HG03175 (cell line): ENCODE measurements at regions not wholly inside any gene's neighbourhood (a gene's known extent, or its start where the extent isn't known, plus 50 kb on each side); places are given as distances from the start of the nearest gene placed in this dataset.

ENCODE experiments used
- ATAC-seq: cut with Tn5 transposase; IDR thresholded peaks from one replicate; pipeline ENCODE4 v1.9.1; 2021; ENCODE audit warnings: mild to moderate bottlenecking, moderate library complexity; ENCODE audit not compliant: unreplicated experiment

- ATAC-seq: no peak
Measured at GRCh38 chr2:6326958-6327357, 538.7 kb downstream of the CMPK2 start.

GRCh38 chr2:6336752-6337471, 528.8 kb downstream of the CMPK2 start:
- ATAC-seq: no peak

- no peak for ATAC-seq
Measured at GRCh38 chr2:6337472-6337820, 528.3 kb downstream of the CMPK2 start.

GRCh38 chr2:6341588-6342129, 524.0 kb downstream of the CMPK2 start:
- ATAC-seq: no peak

- ATAC-seq: no peak
Measured at GRCh38 chr2:6342273-6342920, 523.3 kb downstream of the CMPK2 start.

- no peak for ATAC-seq
Measured at GRCh38 chr2:6343076-6343475, 522.6 kb downstream of the CMPK2 start.

GRCh38 chr2:6352247-6352646, 513.5 kb downstream of the CMPK2 start:
- ATAC-seq: peak; percentile 82

GRCh38 chr2:6352906-6353515, 512.7 kb downstream of the CMPK2 start:
- no peak for ATAC-seq

- ATAC-seq: peak; percentile 45
Measured at GRCh38 chr2:6353669-6354068, 512.0 kb downstream of the CMPK2 start.

GRCh38 chr2:6354546-6354945, 511.2 kb downstream of the CMPK2 start:
- no peak for ATAC-seq

- ATAC-seq: no peak
Measured at GRCh38 chr2:6355886-6356761, 509.6 kb downstream of the CMPK2 start.

GRCh38 chr2:6358546-6358945, 507.2 kb downstream of the CMPK2 start:
- no peak for ATAC-seq

GRCh38 chr2:6358985-6359384, 506.7 kb downstream of the CMPK2 start:
- no peak for ATAC-seq

- no peak for ATAC-seq
Measured at GRCh38 chr2:6359964-6360363, 505.7 kb downstream of the CMPK2 start.

GRCh38 chr2:6362671-6363450, 502.8 kb downstream of the CMPK2 start:
- no peak for ATAC-seq

- no peak for ATAC-seq
Measured at GRCh38 chr2:6368281-6368680, 497.4 kb downstream of the CMPK2 start.

GRCh38 chr2:6369266-6369665, 496.4 kb downstream of the CMPK2 start:
- no peak for ATAC-seq

GRCh38 chr2:6370753-6371551, 494.8 kb downstream of the CMPK2 start:
- ATAC-seq: no peak

- no peak for ATAC-seq
Measured at GRCh38 chr2:6372317-6372901, 493.3 kb downstream of the CMPK2 start.
